GM19463 (cell line): ENCODE measurements at regions not wholly inside any gene's neighbourhood (a gene's known extent, or its start where the extent isn't known, plus 50 kb on each side); places are given as distances from the start of the nearest gene placed in this dataset.
A peak's percentile ranks its signal among the peaks of the same experiment; 100 is the strongest.
"Not testable (repeated sequence)": the region's sequence is repeated elsewhere in the genome, so short reads cannot be mapped to it uniquely, and the experiment has no call there.

Experiments
- ATAC-seq: cut with Tn5 transposase; IDR thresholded peaks from one replicate; pipeline ENCODE4 v1.9.1; 2021; ENCODE audit warnings: mild to moderate bottlenecking, moderate library complexity; ENCODE audit not compliant: unreplicated experiment

DNA sequence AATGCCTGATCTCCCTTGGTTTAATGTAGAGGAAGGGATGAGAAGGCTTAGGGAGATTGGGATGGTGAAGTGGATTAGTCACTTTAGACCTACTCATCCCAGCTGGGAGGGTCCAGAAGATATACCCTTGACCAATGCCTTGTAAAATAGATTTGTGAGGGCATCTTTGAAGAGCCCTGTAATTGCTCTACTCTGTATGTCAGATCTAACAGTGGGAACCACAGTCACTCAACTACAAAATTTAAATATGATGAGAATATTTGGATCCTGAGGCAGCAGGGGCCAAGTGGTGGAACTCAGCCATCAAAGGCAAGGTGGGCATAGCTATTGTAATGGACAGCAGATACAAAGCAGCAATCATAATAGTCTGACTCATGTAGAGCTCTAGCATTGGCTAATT is 1272.9 kb upstream of the CITED2 start:
- not testable (repeated sequence) for ATAC-seq

DNA sequence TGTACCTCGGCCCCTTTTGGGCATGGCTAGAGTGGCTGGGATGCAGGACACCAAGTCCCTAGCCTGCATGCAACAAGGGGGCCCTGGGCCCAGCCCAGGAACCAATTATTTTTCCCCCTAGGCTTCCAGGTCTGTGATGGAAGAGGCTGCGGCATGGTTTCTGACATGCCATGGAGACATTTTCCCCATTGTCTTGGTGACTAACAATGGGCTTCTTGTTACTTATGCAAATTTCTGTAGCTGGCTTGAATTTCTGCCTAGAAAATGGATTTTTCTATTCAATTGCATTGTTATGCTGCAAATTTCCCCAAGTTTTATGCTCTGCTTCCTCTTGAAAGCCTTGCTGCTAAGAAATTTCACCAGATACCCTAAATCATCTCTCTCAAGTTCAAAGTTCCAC is 1269.6 kb upstream of the CITED2 start:
- no peak for ATAC-seq

DNA sequence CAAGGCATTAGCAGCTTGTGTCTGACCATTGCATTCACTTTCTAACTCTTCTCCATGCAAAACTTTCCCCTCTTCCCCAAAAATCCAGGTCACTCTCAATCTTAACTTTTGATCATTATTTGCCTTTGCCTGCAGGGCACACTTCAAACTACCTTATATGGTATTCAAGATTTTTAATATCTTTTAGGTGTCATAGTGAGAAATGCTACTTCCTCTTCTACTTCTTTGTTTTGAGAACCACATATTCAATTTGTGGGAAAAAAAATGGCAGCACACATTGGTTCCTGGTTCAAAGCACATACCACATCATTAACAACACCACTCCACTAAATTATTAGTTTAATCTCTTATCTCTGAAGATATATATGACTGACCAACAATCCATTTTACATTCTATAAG is 1267.0 kb upstream of the CITED2 start:
- peak; percentile 66 for ATAC-seq

DNA sequence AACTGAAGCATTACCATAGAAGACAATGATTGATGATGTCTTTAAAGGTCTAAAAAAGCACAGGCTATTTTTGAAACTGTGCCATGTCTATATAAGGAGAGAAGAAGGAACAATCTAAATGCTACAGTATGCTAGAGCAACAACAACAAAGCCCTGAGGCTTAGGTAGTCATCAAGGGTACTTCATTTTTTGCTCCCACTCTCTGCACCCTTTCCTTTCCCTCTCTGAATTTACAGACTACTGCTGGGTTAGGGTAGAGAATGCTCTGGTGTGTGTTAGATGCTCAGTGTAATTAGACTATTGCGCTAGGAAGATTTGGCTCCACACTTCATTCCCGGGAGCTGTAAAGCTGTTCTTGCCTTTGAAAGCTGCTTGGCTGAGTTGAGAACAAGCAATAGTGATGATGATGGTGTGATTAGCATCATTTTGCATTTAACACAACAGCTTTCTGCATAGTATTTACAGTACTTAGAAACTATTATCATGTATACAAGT is 1262.5 kb upstream of the CITED2 start:
- ATAC-seq: peak; percentile 33

DNA sequence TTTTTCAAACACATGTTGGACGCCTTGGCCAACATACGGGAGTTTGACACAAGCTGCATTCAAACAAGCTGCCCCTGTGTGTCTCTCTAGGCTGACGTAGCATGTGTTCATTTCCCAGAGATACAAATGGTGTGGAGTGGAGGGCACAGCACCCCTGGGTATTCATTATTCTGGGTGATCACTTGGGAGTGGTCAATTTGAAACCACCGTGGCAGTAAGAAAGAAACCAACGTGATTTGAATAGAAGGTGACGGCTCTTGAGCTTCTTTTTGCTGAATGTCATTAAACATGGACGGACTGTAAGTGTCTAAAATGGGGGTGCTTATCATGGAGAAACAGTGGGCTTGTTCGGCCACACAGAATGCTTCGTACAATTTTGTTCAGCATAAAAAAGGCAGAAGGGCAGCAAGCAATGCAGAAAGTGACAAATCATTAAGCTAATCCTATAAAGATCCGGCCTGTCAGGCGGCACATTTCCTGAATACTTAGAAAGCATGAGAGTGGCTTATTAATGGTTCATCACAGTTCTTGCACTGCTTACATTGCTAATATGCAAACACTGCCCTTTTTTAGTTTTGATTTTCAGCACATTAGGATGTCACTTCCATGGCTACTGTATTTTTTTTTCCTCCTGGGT is 1261.9 kb upstream of the CITED2 start:
- ATAC-seq: peak; percentile 72

DNA sequence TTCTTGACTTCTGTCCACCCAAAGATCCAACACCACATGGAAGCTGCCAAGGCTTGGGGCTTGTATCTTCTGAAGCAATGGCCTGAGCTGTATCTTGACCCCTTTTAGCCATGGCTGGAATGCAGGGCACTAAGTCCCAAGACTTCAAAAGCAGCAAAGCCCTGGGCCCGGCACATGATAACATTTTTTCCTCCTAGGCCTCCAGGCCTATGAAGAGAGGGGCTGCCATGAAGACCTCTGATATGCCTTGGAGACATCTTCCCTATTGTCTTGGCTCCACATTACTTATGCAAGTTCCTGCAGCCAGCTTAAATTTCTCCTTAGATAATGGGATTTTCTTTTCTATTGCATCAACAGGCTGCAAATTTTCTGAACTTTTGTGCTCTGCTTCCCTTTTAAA is 1252.6 kb upstream of the CITED2 start:
- no peak for ATAC-seq

DNA sequence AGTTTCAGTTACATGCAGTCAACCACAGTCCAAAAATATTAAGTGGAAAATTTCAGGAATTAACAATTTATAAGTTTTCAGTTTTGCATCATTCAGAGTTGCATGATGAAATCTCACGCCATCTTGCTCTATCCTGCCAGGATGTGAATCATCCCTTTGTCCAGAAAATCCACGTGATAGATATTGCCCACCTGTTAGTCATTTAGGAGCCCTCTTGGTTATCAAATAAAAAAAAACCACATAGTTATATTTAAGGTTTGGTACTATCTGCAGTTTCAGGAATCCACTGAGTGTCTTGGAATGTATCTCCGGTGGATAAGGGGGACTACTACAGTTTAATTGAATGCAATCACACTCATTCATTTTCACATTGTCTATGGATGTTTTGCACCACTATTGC is 1249.0 kb upstream of the CITED2 start:
- ATAC-seq: no peak

DNA sequence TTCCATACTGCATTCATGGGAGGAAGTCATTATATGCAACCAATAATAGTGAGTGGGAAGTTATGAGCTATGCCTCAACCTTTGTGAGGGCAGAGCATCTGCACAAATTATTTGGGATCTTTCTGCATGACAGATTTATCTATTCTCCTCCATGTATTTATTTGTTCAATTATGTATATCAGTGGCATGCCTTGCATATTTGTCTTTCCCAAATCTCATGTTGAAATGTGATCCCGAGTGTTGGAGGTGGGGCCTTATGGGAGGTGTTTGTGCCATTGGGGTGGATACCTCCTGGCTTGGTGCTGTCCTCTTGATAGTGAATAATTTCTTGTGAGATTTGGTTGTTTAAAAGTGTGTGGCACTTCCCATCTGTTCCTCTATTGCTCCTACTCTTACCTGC is 1246.0 kb upstream of the CITED2 start:
- ATAC-seq: no peak

DNA sequence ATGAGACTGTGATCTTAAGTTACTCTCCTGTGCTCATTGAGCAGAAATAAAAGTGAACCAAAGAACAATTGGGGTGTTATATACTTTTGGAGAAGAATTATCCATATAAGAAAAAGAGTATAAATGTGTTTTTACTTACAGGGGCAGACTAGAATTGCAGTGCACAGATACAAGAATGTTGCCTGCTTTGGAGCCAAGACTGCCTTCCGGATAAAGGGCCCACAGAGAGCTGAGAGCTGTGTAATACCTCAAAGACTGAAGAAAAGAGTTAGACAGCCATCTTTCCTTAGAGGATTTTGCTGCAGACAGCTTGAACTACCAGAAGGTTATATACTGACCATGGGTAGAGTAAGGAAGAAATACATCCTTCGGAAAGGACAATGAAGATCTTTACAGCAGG is 1235.5 kb upstream of the CITED2 start:
- ATAC-seq: no peak

DNA sequence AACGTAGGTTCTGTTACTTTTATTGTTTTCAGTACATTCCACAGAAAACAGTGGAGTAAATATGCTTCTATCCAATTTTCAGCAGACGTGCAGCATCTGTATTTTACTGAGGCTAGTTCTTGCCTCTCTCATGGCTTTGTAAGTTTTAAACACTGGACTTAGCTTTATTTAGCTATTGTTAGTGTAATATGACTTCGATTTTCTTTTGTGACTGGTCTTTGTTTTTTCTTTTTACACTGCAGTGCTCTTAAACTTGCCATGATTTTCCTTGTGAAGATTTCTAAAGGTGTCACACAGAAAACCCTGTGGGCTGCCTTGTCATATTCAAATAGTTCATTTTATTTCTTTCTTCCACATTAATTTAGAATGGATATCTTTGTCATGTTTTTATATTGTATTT is 1234.9 kb upstream of the CITED2 start:
- ATAC-seq: no peak

DNA sequence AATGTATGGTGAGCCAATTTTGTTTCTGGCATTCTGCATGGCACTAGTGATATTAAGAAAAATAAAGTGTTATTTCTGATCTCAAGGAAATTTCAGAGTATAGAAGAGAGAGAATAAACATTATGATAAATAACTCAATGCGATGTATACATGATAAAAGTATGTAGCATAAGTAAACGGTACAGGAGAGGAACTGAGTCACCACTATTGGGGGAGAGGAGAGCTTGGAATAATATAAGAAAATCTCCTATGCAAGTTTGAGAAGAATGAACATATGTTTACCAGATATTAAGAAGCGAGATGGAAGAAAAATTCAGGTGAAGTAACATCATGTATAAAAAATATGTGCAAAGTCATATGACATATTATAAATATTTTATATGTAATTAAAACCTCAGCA is 1230.3 kb upstream of the CITED2 start:
- ATAC-seq: no peak

DNA sequence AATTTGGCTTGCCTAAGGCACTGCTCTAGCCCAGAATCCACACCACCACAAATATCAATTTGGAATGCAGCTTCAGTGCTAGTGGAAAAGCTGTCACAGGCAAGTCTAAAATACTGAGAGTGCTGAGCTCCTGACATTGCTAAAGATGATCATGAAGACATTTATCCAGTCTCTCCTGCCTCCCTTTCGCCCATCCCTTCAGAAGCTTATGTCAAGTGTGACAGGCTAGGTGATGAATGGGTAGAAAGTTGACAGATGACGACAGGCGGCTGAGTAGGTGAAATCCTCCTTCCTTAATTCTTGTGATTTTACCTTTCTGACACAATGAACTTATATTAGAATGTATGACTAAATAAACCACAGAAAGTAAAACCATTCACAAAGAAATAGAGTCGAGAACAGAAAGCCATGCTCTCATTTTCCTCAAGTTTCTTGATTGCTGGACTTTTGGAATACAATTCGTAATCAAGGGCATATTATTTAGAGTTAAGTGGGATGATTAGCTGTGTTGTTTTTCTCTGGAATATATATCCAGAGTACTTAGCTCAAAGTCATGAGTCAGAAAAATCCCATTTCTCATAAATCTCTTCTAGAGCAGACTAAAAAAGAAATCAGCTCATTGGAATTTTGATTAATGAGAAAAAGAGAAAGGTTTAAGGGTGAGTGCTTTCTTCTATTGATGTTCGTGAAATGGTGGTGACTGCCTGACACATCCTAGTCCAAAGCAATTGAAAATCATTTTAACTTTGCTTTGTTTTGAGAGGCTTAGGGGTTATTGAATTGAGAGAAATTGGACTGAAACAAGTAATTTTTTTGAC is 1228.2 kb upstream of the CITED2 start:
- no peak for ATAC-seq

DNA sequence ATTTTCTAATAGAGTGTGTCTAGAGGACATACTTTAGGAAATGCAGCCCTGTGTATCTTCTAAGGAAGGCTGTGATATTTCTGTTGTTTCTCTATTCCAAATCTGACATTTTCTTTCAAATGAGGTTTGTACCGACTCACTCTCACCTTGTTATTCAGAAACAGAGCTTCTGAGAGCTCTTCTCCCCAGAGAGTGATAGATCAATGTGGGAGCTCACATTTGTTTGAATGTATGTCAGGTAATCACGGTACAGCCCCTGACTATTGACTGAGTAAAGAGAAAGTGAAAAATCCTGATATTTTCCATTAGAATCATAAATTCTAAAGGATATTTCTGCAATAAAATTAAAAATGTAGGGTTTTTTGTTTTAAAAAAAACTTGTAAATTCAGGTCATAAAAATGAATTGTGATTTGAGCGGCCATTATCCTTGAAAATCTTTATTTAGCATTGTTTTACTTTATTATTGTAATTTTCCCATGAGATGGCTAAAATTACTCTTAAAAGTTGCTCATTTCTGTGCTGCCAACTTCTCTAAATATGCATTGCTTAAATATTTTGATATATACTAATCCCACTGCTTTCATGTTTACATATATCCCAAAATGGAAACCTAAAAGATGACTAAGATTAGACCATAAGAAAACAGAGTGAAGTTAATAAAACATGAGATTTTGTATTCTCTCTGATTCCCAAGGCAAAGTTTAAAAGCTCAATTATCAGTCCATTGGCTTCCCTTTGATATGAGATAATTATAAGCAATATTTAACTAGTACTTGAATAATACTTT is 1226.8 kb upstream of the CITED2 start:
- ATAC-seq: no peak

DNA sequence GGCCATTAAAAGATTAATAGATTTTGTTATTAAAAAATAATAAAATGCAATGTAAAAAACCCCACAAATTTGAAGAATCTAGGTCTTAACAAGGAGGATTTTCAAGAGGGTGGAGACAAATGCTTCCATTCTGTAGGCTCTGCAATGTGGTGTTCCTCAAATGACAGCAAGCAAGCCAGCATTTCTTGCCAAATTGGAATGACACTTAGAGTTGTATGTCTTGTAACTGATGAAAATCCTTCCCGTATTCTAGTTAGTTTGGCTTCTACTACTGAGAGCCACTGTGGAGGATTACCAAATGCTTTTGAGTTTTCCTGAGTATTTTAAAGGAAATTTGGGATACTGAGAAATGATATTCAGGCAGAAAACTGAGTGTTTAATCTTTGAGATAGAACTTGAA is 1225.5 kb upstream of the CITED2 start:
- ATAC-seq: no peak

DNA sequence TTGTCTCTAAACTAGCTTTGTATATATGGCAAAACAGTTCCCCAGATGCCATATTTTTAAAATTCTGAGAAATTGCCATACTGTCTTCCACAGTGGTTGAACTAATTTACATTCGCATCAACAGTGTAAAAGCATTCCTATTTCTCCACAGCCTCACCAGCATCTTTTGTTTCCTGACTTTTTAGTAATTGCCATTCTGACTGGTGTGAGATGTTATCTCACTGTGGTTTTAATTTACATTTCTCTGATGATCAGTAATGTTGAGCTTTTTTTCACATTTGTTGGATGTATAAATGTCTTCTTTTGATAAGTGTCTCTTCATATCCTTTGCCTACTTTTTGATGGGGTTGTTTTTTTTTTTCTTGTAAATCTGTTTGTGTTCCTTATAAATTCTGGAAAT is 1222.7 kb upstream of the CITED2 start:
- no peak for ATAC-seq

DNA sequence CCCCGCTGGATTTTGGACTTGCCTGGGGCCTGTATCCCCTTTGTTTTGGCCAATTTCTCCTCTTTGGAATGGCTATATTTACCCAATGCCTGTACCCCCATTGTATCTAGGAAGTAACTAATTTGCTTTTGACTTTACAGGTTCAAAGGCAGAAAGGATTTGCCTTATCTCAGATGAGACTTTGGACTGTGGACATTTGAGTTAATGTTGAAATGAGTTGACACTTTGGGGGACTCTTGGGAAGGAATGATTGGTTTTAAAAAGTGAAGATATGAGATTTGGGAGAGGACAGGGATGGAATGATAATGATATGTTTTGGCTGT is 1220.3 kb upstream of the CITED2 start:
- no peak for ATAC-seq

DNA sequence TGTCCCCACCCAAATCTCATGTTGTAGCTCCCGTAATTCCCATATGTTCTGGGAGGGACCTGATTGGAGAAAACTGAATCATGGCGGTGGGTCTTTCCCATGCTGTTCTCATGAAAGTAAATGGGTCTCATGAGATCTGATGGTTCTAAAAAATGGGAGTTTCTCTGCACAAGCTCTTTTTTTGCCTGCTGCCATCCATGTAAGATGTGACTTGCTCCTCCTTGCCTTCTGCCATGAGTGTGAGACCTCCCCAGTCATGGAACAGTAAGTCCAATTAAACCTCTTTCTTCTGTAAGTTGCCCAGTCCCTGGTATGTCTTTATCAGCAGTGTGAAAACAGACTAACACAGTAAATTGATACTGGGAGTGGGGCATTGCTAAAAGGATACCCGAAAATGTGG is 1218.4 kb upstream of the CITED2 start:
- no peak for ATAC-seq

DNA sequence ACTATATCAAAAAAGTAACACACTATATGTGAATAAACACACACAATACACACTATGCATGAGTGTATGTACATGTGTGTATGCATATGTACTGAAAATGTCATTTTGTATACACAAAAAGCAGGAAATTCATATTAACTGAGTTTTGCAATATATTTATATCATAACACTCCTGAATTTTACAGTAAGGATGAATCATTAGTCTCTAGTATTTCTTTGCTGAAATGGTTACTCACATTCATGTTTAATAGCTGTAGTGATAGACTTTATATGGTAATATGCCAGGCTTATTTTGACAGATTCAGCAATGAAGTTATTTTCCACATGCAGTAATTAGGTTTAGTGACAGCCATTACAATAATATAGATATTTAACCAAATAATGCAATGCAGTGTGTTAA is 1216.2 kb upstream of the CITED2 start:
- ATAC-seq: no peak

DNA sequence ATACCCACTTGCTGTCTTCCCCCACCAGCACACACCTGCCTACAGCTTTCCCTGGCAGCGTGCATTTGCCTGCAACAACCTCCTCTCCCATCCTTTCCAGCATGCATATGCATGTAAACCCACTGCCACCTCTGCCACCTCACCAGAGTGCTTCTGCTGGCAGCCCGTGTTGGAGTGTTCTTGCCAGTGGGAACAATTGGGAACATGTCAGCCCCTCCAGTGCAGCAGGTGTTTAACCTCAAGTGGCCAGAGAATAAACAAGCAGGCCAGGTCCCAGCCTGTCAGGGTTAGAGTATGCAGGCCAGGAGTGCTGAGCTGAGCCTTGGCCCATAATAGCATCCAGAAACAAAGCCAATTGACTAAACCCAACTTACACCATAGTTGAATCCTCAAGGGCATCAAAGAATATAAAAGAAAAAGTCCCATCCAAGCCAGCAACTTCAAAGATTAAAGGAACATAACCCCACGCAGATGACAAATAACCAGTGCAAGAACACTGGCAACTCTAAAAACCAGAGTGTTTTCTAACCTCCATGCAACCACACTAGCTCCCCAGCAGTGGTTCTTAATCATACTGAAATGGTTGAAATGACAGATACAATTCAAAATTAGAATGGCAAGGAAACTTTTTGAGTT is 1212.1 kb upstream of the CITED2 start:
- peak; percentile 87 for ATAC-seq

DNA sequence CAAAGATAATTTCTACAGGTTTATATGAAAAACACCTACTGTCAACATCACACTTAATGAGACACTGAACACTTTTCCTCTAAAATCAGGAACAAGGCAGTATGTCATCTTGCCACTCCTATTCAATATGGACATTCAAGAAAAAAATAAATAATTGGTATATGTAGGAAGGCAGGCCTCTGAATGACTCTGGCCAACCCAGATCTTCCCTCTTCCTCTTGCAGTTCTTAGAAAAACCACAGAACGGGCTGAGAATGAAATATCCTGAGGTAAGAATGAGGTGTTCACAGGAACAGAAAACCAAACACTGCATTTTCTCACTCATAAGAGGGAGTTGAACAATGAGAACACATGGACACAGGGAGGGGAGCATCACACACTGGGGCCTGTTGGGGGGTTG is 1207.2 kb upstream of the CITED2 start:
- ATAC-seq: no peak

DNA sequence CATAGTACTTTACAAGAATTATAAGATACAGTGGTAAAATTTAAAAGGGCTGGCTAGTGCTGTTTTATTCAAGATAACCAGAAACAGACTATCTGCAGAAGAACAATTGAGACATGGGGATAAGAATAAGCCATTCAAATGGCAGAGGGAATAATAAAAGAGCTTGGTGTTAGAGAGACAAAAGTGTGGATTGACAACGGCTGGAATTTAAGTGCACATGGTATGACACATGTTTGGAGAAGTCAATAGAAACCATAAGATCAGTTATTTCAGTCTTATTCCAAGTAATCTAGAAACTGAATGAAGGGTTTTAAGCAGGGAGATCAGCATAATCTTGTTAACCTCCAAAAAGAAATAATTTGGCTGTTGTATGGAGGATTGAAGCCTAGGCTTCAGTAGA is 1205.5 kb upstream of the CITED2 start:
- ATAC-seq: no peak
